ENCODE measurements at regions not wholly inside any gene's neighbourhood (a gene's known extent, or its start where the extent isn't known, plus 50 kb on each side); places are given as distances from the start of the nearest gene placed in this dataset.

GRCh38 chr11:129265125-129265788, 73.1 kb upstream of the ARHGAP32 start:
- no peak overlapping the region for H3K4me3 ChIP-seq (ENCODE audit: low read depth, low read length)
- H3K9me3 ChIP-seq (ENCODE audit: control insufficient read depth, insufficient read depth, low read length) = no peaks in the 10 kb centered on the region
- ChIA-PET POLR2A (no interaction called here), CTCF (interaction anchor here (1.2 kb wide), 1 partner anchor 147 kb away, joined by 4 read pairs; no protein-coding TSS in a partner anchor)
- DNase-seq (ENCODE audit: low read depth, low spot score) = no peak
- no peaks in the 10 kb centered on the region for H3K27me3 ChIP-seq (ENCODE audit: control insufficient read depth, insufficient read depth, low read length)
- no peak for TF ChIP-seq CTCF (IDR thresholded peaks at IDR 0.05; ENCODE audit: low read depth, low read length)
- no peak overlapping the region for H3K27ac ChIP-seq (ENCODE audit: low read depth, low read length)

- H3K27me3 ChIP-seq (ENCODE audit: control insufficient read depth, insufficient read depth, low read length) = no peaks in the 10 kb centered on the region
- ChIA-PET POLR2A (no interaction called here), CTCF (interaction anchor here (0.6 kb wide), 1 partner anchor 146 kb away, joined by 3 read pairs; no protein-coding TSS in a partner anchor)
- no peak for TF ChIP-seq CTCF (IDR thresholded peaks at IDR 0.05; ENCODE audit: low read depth, low read length)
- no peak overlapping the region for H3K4me3 ChIP-seq (ENCODE audit: low read depth, low read length)
- H3K27ac ChIP-seq (ENCODE audit: low read depth, low read length) = no peak overlapping the region
- no peaks in the 10 kb centered on the region for H3K9me3 ChIP-seq (ENCODE audit: control insufficient read depth, insufficient read depth, low read length)
- DNase-seq (ENCODE audit: low read depth, low spot score) = no peak
These were observed 72.0 kb upstream of the ARHGAP32 start for GRCh38 chr11:129264114-129264513.

- no peak overlapping the region for H3K4me3 ChIP-seq (ENCODE audit: low read depth, low read length)
- ChIA-PET CTCF (interaction anchor here (1.1 to 1.5 kb wide), 2 partner anchors 71 to 72 kb away, joined by 3 read pairs; no protein-coding TSS in a partner anchor), POLR2A (no interaction called here)
- no peak overlapping the region for H3K27ac ChIP-seq (ENCODE audit: low read depth, low read length)
- H3K27me3 ChIP-seq (ENCODE audit: control insufficient read depth, insufficient read depth, low read length) = no peaks in the 10 kb centered on the region
- H3K9me3 ChIP-seq (ENCODE audit: control insufficient read depth, insufficient read depth, low read length) = no peaks in the 10 kb centered on the region
- DNase-seq (ENCODE audit: low read depth, low spot score) = no peak
- no peak for TF ChIP-seq CTCF (IDR thresholded peaks at IDR 0.05; ENCODE audit: low read depth, low read length)
These were observed 68.6 kb upstream of the ARHGAP32 start for GRCh38 chr11:129260750-129261149.

- TF ChIP-seq CTCF (IDR thresholded peaks at IDR 0.05; ENCODE audit: low read depth, low read length) = no peak
- ChIA-PET CTCF (interaction anchor here (1.1 to 1.5 kb wide), 3 partner anchors 12 to 73 kb away, joined by 3 read pairs; no protein-coding TSS in a partner anchor), POLR2A (no interaction called here)
- Histone ChIP-seq H3K27ac (ENCODE audit: low read depth, low read length) (no peak overlapping the region), H3K27me3 (ENCODE audit: control insufficient read depth, insufficient read depth, low read length) (no peaks in the 10 kb centered on the region), H3K4me3 (ENCODE audit: low read depth, low read length) (no peak overlapping the region), H3K9me3 (ENCODE audit: control insufficient read depth, insufficient read depth, low read length) (no peaks in the 10 kb centered on the region)
- DNase-seq (ENCODE audit: low read depth, low spot score) = no peak
These were observed 67.8 kb upstream of the ARHGAP32 start for GRCh38 chr11:129259931-129260348.

GRCh38 chr11:129258205-129258604, 66.1 kb upstream of the ARHGAP32 start:
- Histone ChIP-seq H3K4me3 (ENCODE audit: low read depth, low read length) (no peak overlapping the region), H3K9me3 (ENCODE audit: control insufficient read depth, insufficient read depth, low read length) (no peaks in the 10 kb centered on the region), H3K27me3 (ENCODE audit: control insufficient read depth, insufficient read depth, low read length) (no peaks in the 10 kb centered on the region), H3K27ac (ENCODE audit: low read depth, low read length) (no peak overlapping the region)
- TF ChIP-seq CTCF (IDR thresholded peaks at IDR 0.05; ENCODE audit: low read depth, low read length) = no peak
- no peak for DNase-seq (ENCODE audit: low read depth, low spot score)
- ChIA-PET CTCF (no interaction called here), POLR2A (no interaction called here)
